ENCODE measurements at regions not wholly inside any gene's neighbourhood (a gene's known extent, or its start where the extent isn't known, plus 50 kb on each side); places are given as distances from the start of the nearest gene placed in this dataset.

- TF ChIP-seq CTCF (conservative IDR thresholded peaks at IDR 0.05 in 1 of 2, IDR thresholded peaks at IDR 0.05 in 1 of 2; ENCODE audit: low read depth in 1 of 2, low read length in 2 of 2) (no peak), EZH2 (IDR thresholded peaks at IDR 0.05; ENCODE audit: low read length, missing control alignments) (no peak)
Observed at GRCh38 chr7:81621893-81622292, 148.0 kb downstream of the HGF start.

All from fibroblast of lung (primary cell).